Panc1 (cell line): ENCODE measurements at regions not wholly inside any gene's neighbourhood (a gene's known extent, or its start where the extent isn't known, plus 50 kb on each side); places are given as distances from the start of the nearest gene placed in this dataset.

Source experiments
- ATAC-seq: fragments of 200-7000 bp; cut with Tn5 transposase; 2 replicates; pipeline ENCODE4 v1.9.1; 2020; ENCODE audit warnings: mild to moderate bottlenecking, moderate library complexity
- BruUV-seq: library from RNA; stranded (reverse); fragments of 400-500 nt; replicated peaks from 2 replicates; lab custom pipeline; 2021; lab: Mats Ljungman, UMichigan
- CTCF ChIA-PET: fragments of 300-600 bp; sonication (Branson Sonifier 250); formaldehyde crosslinking; loops from one replicate; lab custom pipeline; 2022; ENCODE audit warnings: antibody characterized with exemption; lab: Charles Lee
- POLR2A ChIA-PET: fragments of 300-600 bp; sonication (Branson Sonifier 250); formaldehyde crosslinking; loops from one replicate; lab custom pipeline; 2022; ENCODE audit warnings: antibody characterized with exemption; lab: Charles Lee
- DNase-seq: peaks from one replicate; pipeline ENCODE4 v3.0.0-alpha.2; 2010; ENCODE audit warnings: low read depth, low spot score
- H3K27ac ChIP-seq: 2 replicates; pipeline ENCODE4 v1.5.1; 2011; ENCODE audit warnings: mild to moderate bottlenecking, low read length, inconsistent platforms
- H3K27me3 ChIP-seq: fragments of 200-500 bp; sonication (Bioruptor generic); 2 replicates; pipeline ENCODE4 v1.6.0; 2014; ENCODE audit warnings: low read length, inconsistent platforms; ENCODE audit not compliant: control insufficient read depth, insufficient read depth
- H3K36me3 ChIP-seq: fragments of 200-500 bp; sonication (Bioruptor generic); 2 replicates; pipeline ENCODE4 v1.5.1; 2014; ENCODE audit warnings: inconsistent platforms, mild to moderate bottlenecking, low read length, moderate library complexity; ENCODE audit not compliant: control insufficient read depth, insufficient read depth
- H3K4me1 ChIP-seq: 2 replicates; pipeline ENCODE4 v1.5.1; 2011; ENCODE audit warnings: inconsistent platforms, mild to moderate bottlenecking, low read length, moderate library complexity; ENCODE audit not compliant: control insufficient read depth, insufficient read depth
- H3K4me3 ChIP-seq, 2 experiments: 2 replicates each; pipeline ENCODE4 v1.5.1; 2011 to 2012; ENCODE audit warnings: low read depth in 2 of 2, low read length in 2 of 2, mild to moderate bottlenecking in 2 of 2, inconsistent platforms in 1 of 2, moderate library complexity in 1 of 2
- H3K9me3 ChIP-seq: fragments of 200-500 bp; sonication (Bioruptor generic); 2 replicates; pipeline ENCODE4 v1.5.1; 2014; ENCODE audit warnings: low read depth, mild to moderate bottlenecking, inconsistent platforms, low read length, moderate library complexity; ENCODE audit not compliant: control insufficient read depth, insufficient read depth
- POLR2AphosphoS5 ChIP-seq: IDR thresholded peaks from 2 replicates; pipeline ENCODE4 v1.6.1; 2012; ENCODE audit warnings: mild to moderate bottlenecking, low read depth, low read length, moderate library complexity
- SIN3A ChIP-seq: IDR thresholded peaks from 2 replicates; pipeline ENCODE4 v1.6.1; 2012; ENCODE audit warnings: low read depth, mild to moderate bottlenecking, low read length, moderate library complexity, borderline replicate concordance; ENCODE audit not compliant: insufficient read depth
- TCF7L2 ChIP-seq: IDR thresholded peaks from 2 replicates; pipeline ENCODE4 v1.6.1; 2011; ENCODE audit warnings: mild to moderate bottlenecking, low read depth, low read length, inconsistent platforms
- in situ Hi-C: cut with HindIII; loops from 2 replicates; pipeline ENCODE4 v1.10.0; 2016; ENCODE audit warnings: low sequenced_read_pairs, low pct_unique_long_range_greater_than_20kb
- intact Hi-C: fragments of 100-400 bp; cut with micrococcal nuclease; formaldehyde crosslinking; loops from one replicate; pipeline ENCODE4 v1.10.0; 2022; ENCODE audit not compliant: unreplicated experiment
- TF ChIP-seq, protein P1 (sequence below): fragments of 450-650 bp; IDR thresholded peaks from 2 replicates; pipeline ENCODE4 v1.5.1; 2017; ENCODE audit warnings: mild to moderate bottlenecking
- TF ChIP-seq, protein P2 (sequence below), 2 experiments: IDR thresholded peaks; 2 replicates each; pipeline ENCODE4 v1.6.1; 2011 to 2012; ENCODE audit warnings: low read depth in 2 of 2, control low read depth in 1 of 2, low read length in 1 of 2, mild to moderate bottlenecking in 1 of 2, moderate library complexity in 1 of 2; ENCODE audit not compliant: insufficient read depth in 1 of 2

DNA sequence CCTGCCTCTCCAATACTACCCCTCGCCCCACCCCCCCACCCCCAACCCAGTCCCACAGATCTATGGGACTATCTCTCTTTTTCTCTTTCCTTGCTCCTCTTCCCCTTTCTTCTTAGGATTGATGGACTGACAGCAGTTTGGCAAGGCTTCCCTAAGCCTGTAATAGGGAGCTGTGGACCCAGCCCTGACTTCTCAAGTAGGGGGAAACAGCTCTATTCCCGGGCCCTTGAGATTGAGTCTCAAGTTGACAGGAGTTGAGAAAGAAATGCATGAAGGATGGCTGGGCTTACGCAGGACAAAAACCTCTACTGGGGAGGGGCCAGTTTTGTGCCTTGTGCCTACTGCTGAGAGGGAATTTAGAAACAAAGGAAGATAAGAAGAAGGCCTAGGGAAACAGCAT, 60.4 kb downstream of the SMUG1 start:
- H3K4me3 ChIP-seq, result no peak overlapping the region
- ChIA-PET CTCF (interaction anchor here (0.6 kb wide), 1 partner anchor 69 kb away, joined by 3 read pairs; no protein-coding TSS in a partner anchor), POLR2A (interaction anchor here (0.6 kb wide), 1 partner anchor 1702 kb away, joined by 3 read pairs; no protein-coding TSS in a partner anchor)
- TF ChIP-seq SIN3A, result no peak
- no peak for TF ChIP-seq POLR2AphosphoS5
- TF ChIP-seq, protein P1, sequence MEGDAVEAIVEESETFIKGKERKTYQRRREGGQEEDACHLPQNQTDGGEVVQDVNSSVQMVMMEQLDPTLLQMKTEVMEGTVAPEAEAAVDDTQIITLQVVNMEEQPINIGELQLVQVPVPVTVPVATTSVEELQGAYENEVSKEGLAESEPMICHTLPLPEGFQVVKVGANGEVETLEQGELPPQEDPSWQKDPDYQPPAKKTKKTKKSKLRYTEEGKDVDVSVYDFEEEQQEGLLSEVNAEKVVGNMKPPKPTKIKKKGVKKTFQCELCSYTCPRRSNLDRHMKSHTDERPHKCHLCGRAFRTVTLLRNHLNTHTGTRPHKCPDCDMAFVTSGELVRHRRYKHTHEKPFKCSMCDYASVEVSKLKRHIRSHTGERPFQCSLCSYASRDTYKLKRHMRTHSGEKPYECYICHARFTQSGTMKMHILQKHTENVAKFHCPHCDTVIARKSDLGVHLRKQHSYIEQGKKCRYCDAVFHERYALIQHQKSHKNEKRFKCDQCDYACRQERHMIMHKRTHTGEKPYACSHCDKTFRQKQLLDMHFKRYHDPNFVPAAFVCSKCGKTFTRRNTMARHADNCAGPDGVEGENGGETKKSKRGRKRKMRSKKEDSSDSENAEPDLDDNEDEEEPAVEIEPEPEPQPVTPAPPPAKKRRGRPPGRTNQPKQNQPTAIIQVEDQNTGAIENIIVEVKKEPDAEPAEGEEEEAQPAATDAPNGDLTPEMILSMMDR, result no peak
- TF ChIP-seq, protein P2, sequence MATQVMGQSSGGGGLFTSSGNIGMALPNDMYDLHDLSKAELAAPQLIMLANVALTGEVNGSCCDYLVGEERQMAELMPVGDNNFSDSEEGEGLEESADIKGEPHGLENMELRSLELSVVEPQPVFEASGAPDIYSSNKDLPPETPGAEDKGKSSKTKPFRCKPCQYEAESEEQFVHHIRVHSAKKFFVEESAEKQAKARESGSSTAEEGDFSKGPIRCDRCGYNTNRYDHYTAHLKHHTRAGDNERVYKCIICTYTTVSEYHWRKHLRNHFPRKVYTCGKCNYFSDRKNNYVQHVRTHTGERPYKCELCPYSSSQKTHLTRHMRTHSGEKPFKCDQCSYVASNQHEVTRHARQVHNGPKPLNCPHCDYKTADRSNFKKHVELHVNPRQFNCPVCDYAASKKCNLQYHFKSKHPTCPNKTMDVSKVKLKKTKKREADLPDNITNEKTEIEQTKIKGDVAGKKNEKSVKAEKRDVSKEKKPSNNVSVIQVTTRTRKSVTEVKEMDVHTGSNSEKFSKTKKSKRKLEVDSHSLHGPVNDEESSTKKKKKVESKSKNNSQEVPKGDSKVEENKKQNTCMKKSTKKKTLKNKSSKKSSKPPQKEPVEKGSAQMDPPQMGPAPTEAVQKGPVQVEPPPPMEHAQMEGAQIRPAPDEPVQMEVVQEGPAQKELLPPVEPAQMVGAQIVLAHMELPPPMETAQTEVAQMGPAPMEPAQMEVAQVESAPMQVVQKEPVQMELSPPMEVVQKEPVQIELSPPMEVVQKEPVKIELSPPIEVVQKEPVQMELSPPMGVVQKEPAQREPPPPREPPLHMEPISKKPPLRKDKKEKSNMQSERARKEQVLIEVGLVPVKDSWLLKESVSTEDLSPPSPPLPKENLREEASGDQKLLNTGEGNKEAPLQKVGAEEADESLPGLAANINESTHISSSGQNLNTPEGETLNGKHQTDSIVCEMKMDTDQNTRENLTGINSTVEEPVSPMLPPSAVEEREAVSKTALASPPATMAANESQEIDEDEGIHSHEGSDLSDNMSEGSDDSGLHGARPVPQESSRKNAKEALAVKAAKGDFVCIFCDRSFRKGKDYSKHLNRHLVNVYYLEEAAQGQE (IDR thresholded peaks at IDR 0.05; ENCODE audit: insufficient read depth in 1 of 2, low read depth in 2 of 2, low read length in 1 of 2), result no peak
- TF ChIP-seq TCF7L2, result no peak
- no peak overlapping the region for H3K27ac ChIP-seq
- H3K9me3 ChIP-seq, result no peaks in the 10 kb centered on the region
- BruUV-seq, result no TSS peak
- intact Hi-C loops (no loop called here), in situ Hi-C loops (no loop called here)
- ATAC-seq, result no peak
- H3K36me3 ChIP-seq, result no peaks in the 10 kb centered on the region
- peaks cover 6% of the 10 kb centered on the region for H3K4me1 ChIP-seq
- H3K27me3 ChIP-seq, result no peaks in the 10 kb centered on the region
- no peak for DNase-seq

DNA sequence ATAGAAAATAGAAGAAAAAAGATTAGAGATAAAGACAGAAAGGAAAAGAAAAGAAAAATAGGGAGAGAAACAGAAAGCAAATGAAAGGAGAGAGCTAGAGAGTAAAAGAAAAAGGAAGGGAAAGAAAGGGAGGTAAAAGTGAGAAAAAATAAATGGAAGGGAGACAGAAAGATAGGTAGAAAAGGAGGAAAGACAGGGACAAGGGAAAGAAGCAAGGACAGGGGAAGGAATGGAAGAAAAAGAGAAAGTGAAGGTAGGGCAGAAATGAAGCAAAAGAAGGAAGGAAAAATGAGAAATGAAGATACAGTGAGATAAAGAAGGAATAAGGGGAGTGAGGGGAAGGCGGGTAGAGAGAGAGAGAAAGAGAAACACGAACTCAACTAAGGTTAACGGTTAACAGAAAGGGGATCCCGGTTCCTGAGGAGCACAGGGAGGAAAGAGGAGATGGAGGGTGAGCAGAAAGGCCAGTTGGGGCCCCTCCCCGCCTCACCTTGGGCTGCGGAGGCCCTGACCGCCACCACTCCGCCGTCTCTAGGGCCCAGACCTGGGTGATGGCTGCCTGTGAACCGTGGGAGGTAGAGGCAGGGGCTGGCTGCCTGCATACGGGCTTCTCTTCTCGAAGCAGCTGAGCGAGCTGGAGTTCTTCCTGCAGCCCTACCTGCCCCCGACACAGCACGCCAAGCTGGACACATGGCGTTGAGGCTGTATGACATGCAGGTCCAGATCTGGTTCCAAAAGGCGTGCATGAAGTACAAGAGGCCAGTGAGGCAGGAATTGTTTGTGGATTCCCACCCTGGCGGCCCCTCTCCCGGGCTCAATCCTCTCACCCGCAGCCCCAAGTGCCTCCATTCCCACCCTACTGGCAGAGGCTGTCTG, 59.5 kb downstream of the SMUG1 start:
- POLR2A ChIA-PET, result no interaction called here
- intact Hi-C loops (no loop called here), in situ Hi-C loops (no loop called here)
- Histone ChIP-seq H3K36me3 (no peaks in the 10 kb centered on the region), H3K9me3 (no peaks in the 10 kb centered on the region), H3K4me3 (no peak overlapping the region), H3K27ac (no peak overlapping the region), H3K4me1 (peaks cover 6% of the 10 kb centered on the region), H3K27me3 (no peaks in the 10 kb centered on the region)
- DNase-seq (no peak), ATAC-seq (no peak)
- CTCF ChIA-PET, result no interaction called here
- BruUV-seq, result no TSS peak
- no peak for TF ChIP-seq SIN3A
- TF ChIP-seq TCF7L2, result no peak
- TF ChIP-seq, protein P2 (IDR thresholded peaks at IDR 0.05; ENCODE audit: insufficient read depth in 1 of 2, low read depth in 2 of 2, low read length in 1 of 2), result no peak
- TF ChIP-seq, protein P1, result no peak
- TF ChIP-seq POLR2AphosphoS5, result no peak
